Endothelial cell of umbilical vein (primary cell): ENCODE measurements at regions not wholly inside any gene's neighbourhood (a gene's known extent, or its start where the extent isn't known, plus 50 kb on each side); places are given as distances from the start of the nearest gene placed in this dataset.

Experiments
- BruUV-seq: library from RNA; stranded (reverse); fragments of 400-500 nt; replicated peaks from 2 replicates; lab custom pipeline; 2021; lab: Mats Ljungman, UMichigan
- CTCF ChIA-PET: fragments of 300-600, 350-600 bp; sonication (Branson Sonifier 250); formaldehyde crosslinking; loops from one replicate; lab custom pipeline; 2021; ENCODE audit warnings: antibody characterized with exemption, inconsistent platforms; lab: Charles Lee
- POLR2A ChIA-PET: fragments of 300-600, 350-600 bp; sonication (Branson Sonifier 250); formaldehyde crosslinking; loops from one replicate; lab custom pipeline; 2021; ENCODE audit warnings: antibody characterized with exemption, inconsistent platforms; lab: Charles Lee
- DNase-seq: peaks from one replicate; pipeline ENCODE4 v3.0.0-alpha.2; 2011; ENCODE audit warnings: low read depth, low spot score
- FAIRE-seq: peaks from 2 replicates; lab custom pipeline; 2011; peaks lifted over from hg19 to GRCh38; lab: Jason Lieb, UNC
- H2AFZ ChIP-seq: 2 replicates; pipeline ENCODE4 v1.6.0; 2012; ENCODE audit warnings: low read depth, low read length, control low read depth, inconsistent platforms
- H3K27ac ChIP-seq: 2 replicates; pipeline ENCODE4 v1.5.1; 2011; ENCODE audit warnings: low read depth, mild to moderate bottlenecking, control low read depth, low read length, moderate library complexity; ENCODE audit not compliant: insufficient read depth
- H3K27me3 ChIP-seq, 2 experiments: 2 replicates each; pipeline versions ENCODE4 v1.6.0 to v1.6.1; 2011; ENCODE audit warnings: low read length in 2 of 2, mixed read lengths in 1 of 2; ENCODE audit not compliant: control insufficient read depth in 2 of 2, insufficient read depth in 2 of 2
- H3K36me3 ChIP-seq, 2 experiments: 2 replicates in 1 of 2; 3 replicates in 1 of 2; pipeline ENCODE4 v1.5.1; 2011; ENCODE audit warnings: low read length in 2 of 2, mild to moderate bottlenecking in 1 of 2, moderate library complexity in 1 of 2; ENCODE audit not compliant: control insufficient read depth in 2 of 2, insufficient read depth in 2 of 2; ENCODE audit errors: extremely low read depth in 1 of 2
- H3K4me1 ChIP-seq: 3 replicates; pipeline ENCODE4 v1.5.1; 2011; ENCODE audit warnings: mild to moderate bottlenecking, low read length; ENCODE audit not compliant: control insufficient read depth, insufficient read depth; ENCODE audit errors: extremely low read depth
- H3K4me2 ChIP-seq: 2 replicates; pipeline ENCODE4 v1.6.1; 2011; ENCODE audit warnings: low read length, control low read depth, mixed read lengths; ENCODE audit not compliant: insufficient read depth
- H3K4me3 ChIP-seq, 3 experiments: fragments of 200-600 bp in 1 of 3; sonication (generic), shearing (Covaris generic) in 1 of 3; replicated peaks in 1 of 3; 2 replicates each; pipeline ENCODE4 v1.5.1; 2011 to 2016; ENCODE audit warnings: control low read depth in 3 of 3, low read length in 3 of 3, mild to moderate bottlenecking in 2 of 3, inconsistent platforms in 1 of 3, low read depth in 1 of 3, moderate library complexity in 1 of 3; ENCODE audit not compliant: insufficient read depth in 1 of 3
- H3K79me2 ChIP-seq: 2 replicates; pipeline ENCODE4 v1.6.0; 2012; ENCODE audit warnings: low read length, inconsistent platforms; ENCODE audit not compliant: control insufficient read depth, insufficient read depth
- H3K9ac ChIP-seq: replicated peaks from 2 replicates; pipeline ENCODE3; 2011; ENCODE audit warnings: low read length, control low read depth; ENCODE audit not compliant: insufficient read depth; ENCODE audit errors: extremely low read depth
- H3K9me1 ChIP-seq: replicated peaks from 3 replicates; pipeline ENCODE4 v1.6.0; 2011; ENCODE audit warnings: mild to moderate bottlenecking, low read length; ENCODE audit not compliant: control insufficient read depth, insufficient read depth; ENCODE audit errors: extremely low read depth
- H3K9me3 ChIP-seq: replicated peaks from 2 replicates; pipeline ENCODE4 v1.5.1; 2012; ENCODE audit warnings: low read length, inconsistent platforms; ENCODE audit not compliant: control insufficient read depth, insufficient read depth
- H4K20me1 ChIP-seq: replicated peaks from 2 replicates; pipeline ENCODE3; 2011; ENCODE audit warnings: mild to moderate bottlenecking, low read length; ENCODE audit not compliant: control insufficient read depth, insufficient read depth; ENCODE audit errors: extremely low read depth
- EZH2 ChIP-seq: IDR thresholded peaks from 2 replicates; pipeline ENCODE4 v1.6.1; 2012; ENCODE audit warnings: borderline replicate concordance, low read depth, mild to moderate bottlenecking, moderate library complexity, low read length, inconsistent platforms; ENCODE audit not compliant: severe bottlenecking
- FOS ChIP-seq: IDR thresholded peaks from 2 replicates; pipeline ENCODE4 v1.6.1; 2011; ENCODE audit warnings: mild to moderate bottlenecking, low read length, moderate library complexity, borderline replicate concordance; ENCODE audit not compliant: insufficient read depth
- GATA2 ChIP-seq: IDR thresholded peaks from 2 replicates; pipeline ENCODE4 v1.7.0; 2011; ENCODE audit warnings: low read depth, mild to moderate bottlenecking, moderate library complexity, mixed read lengths, low read length; ENCODE audit not compliant: insufficient read length, insufficient read depth
- JUN ChIP-seq: IDR thresholded peaks from 2 replicates; pipeline ENCODE4 v1.6.1; 2011; ENCODE audit warnings: borderline replicate concordance, low read depth; ENCODE audit not compliant: insufficient read length, insufficient read depth
- MYC ChIP-seq: IDR thresholded peaks from one replicate; pipeline ENCODE4 v1.6.1; 2011; ENCODE audit warnings: mild to moderate bottlenecking, low read depth, low read length
- POLR2A ChIP-seq: IDR thresholded peaks from 2 replicates; pipeline ENCODE4 v1.6.1; 2012; ENCODE audit warnings: low read depth, mild to moderate bottlenecking, control low read depth, low read length
- POLR2AphosphoS5 ChIP-seq: IDR thresholded peaks from 2 replicates; pipeline ENCODE4 v1.6.1; 2012; ENCODE audit warnings: low read depth, mild to moderate bottlenecking, control low read depth, low read length, moderate library complexity; ENCODE audit not compliant: insufficient read depth
- dilution Hi-C: fragments of 300-500 bp; cut with MboI; formaldehyde crosslinking; loops from one replicate; pipeline ENCODE4 v1.15.0; 2019; ENCODE audit warnings: low sequenced_read_pairs; ENCODE audit not compliant: extremely low pct_ligation_motif_present
- intact Hi-C: fragments of 100-400 bp; cut with micrococcal nuclease; formaldehyde crosslinking; loops from one replicate; pipeline ENCODE4 v1.10.0; 2022
- TF ChIP-seq, protein P1 (sequence below), 2 donors: IDR thresholded peaks; 1 replicate in 1 of 2; 2 replicates in 1 of 2; pipeline ENCODE4 v1.5.1; 2011; ENCODE audit warnings: low read length in 2 of 2, mild to moderate bottlenecking in 2 of 2, moderate library complexity in 2 of 2, control low read depth in 1 of 2, inconsistent platforms in 1 of 2, low read depth in 1 of 2; ENCODE audit not compliant: insufficient read depth in 1 of 2; ENCODE audit errors: extremely low read depth in 1 of 2
- TF ChIP-seq, protein P2 (sequence below): IDR thresholded peaks from 2 replicates; pipeline ENCODE4 v1.6.1; 2011; ENCODE audit not compliant: insufficient read depth, insufficient read length

DNA sequence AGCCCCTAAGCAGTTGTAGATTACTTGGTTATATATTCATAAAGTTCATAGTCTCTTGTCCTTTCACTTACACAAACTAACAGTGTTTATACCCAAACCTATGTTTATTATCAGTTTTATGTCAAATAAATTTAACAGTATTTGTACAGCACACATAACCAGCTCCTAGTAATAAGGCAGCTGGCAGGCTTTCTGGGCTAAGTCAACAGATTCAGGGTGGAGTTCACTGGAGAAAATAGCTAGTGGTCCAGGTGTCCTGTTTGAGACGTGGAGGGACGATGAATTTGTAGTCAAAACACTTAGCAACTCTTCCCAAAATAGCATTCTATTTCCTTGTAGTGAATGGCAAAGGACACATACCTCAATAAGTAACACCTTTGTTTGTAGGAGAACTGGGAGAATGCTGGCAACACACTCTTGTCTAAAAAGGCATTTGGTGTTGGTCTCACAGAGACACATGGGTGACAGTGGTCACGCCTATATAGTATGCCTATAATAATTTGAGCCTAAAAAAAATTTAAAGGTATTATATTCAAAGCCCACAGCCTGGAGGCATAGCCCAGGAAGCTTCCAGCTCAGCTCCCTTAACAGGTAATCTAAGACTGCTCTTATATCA lies 156.4 kb upstream of the CARMIL1 start:
- DNase-seq (peak; percentile 20), FAIRE-seq (no peak)

More for the DNA sequence above, 156.4 kb upstream of the CARMIL1 start:
- H4K20me1 ChIP-seq = no peaks in the 10 kb centered on the region
- dilution Hi-C loops (no loop called here), intact Hi-C loops (loop anchor here (1.0 kb wide), 1 partner anchor 17 kb away; no protein-coding TSS in a partner anchor)
- no peak overlapping the region for H3K27ac ChIP-seq
- no peak overlapping the region for H3K4me2 ChIP-seq
- TF ChIP-seq, protein P1, sequence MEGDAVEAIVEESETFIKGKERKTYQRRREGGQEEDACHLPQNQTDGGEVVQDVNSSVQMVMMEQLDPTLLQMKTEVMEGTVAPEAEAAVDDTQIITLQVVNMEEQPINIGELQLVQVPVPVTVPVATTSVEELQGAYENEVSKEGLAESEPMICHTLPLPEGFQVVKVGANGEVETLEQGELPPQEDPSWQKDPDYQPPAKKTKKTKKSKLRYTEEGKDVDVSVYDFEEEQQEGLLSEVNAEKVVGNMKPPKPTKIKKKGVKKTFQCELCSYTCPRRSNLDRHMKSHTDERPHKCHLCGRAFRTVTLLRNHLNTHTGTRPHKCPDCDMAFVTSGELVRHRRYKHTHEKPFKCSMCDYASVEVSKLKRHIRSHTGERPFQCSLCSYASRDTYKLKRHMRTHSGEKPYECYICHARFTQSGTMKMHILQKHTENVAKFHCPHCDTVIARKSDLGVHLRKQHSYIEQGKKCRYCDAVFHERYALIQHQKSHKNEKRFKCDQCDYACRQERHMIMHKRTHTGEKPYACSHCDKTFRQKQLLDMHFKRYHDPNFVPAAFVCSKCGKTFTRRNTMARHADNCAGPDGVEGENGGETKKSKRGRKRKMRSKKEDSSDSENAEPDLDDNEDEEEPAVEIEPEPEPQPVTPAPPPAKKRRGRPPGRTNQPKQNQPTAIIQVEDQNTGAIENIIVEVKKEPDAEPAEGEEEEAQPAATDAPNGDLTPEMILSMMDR (IDR thresholded peaks at IDR 0.05; ENCODE audit: extremely low read depth in 1 of 2, insufficient read depth in 1 of 2, low read depth in 1 of 2, low read length in 2 of 2) = no peak
- TF ChIP-seq FOS (no peak), EZH2 (no peak), MYC (no peak), JUN (no peak), POLR2AphosphoS5 (no peak), GATA2 (no peak), POLR2A (no peak)
- TF ChIP-seq, protein P2, sequence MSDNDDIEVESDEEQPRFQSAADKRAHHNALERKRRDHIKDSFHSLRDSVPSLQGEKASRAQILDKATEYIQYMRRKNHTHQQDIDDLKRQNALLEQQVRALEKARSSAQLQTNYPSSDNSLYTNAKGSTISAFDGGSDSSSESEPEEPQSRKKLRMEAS = no peak
- H3K9ac ChIP-seq = no peak overlapping the region
- H3K4me3 ChIP-seq = no peak overlapping the region
- H3K79me2 ChIP-seq = no peaks in the 10 kb centered on the region
- H3K27me3 ChIP-seq = no peaks in the 10 kb centered on the region
- peaks cover 12% of the 10 kb centered on the region for H3K4me1 ChIP-seq
- no peaks in the 10 kb centered on the region for H3K9me1 ChIP-seq
- no peaks in the 10 kb centered on the region for H3K36me3 ChIP-seq
- ChIA-PET POLR2A (no interaction called here), CTCF (interaction anchor here (0.8 to 1.5 kb wide), 3 partner anchors 8 to 143 kb away, joined by 3 read pairs; no protein-coding TSS in a partner anchor)
- no TSS peak for BruUV-seq
- no peaks in the 10 kb centered on the region for H3K9me3 ChIP-seq
- H2AFZ ChIP-seq = no peak overlapping the region
